ENCODE measurements at regions not wholly inside any gene's neighbourhood (a gene's known extent, or its start where the extent isn't known, plus 50 kb on each side); places are given as distances from the start of the nearest gene placed in this dataset.

DNA sequence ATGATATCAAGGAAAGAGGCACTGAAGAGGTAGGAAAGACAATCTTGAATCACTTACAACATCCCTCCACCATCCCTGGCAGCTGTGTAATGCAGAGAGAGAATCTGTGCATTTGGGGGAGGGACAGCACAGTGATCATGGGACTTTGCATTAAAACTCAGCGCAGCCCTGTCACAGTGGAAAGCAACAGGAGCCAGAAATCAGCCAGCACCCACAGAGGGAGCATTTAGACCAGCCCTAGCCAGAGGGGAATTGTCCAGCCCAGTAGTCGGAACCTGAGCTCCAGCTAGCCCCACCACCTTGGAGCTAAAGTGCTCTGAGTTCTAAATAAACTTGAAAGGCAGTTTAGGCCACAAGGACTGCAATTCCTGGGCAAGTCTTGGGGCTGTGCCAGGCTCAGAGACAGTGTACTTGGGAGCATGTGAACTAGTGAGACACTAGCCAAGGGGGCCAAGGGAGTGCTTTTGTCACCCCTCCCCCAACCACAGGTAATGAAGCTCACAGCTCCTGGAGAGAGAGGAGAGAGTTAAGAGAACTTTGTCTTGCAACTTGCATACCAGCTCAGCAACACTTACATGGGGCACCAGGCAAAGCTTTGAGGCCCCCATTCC, 83.9 kb upstream of the FAM241A start:
- ATAC-seq (no peak), DNase-seq (no peak)
- Histone ChIP-seq H3K27me3 (peaks cover 0 to 1% (median 0%) of the 10 kb centered on the region in 7 donors), H3K4me3 (no peak overlapping the region), H3K27ac (no peak overlapping the region), H3K36me3 (no peaks in the 10 kb centered on the region), H3K9me3 (no peaks in the 10 kb centered on the region), H3K4me1 (no peaks in the 10 kb centered on the region)
- intact Hi-C loops (cut with DNase I), result no loop called here
- TF ChIP-seq, protein P1, sequence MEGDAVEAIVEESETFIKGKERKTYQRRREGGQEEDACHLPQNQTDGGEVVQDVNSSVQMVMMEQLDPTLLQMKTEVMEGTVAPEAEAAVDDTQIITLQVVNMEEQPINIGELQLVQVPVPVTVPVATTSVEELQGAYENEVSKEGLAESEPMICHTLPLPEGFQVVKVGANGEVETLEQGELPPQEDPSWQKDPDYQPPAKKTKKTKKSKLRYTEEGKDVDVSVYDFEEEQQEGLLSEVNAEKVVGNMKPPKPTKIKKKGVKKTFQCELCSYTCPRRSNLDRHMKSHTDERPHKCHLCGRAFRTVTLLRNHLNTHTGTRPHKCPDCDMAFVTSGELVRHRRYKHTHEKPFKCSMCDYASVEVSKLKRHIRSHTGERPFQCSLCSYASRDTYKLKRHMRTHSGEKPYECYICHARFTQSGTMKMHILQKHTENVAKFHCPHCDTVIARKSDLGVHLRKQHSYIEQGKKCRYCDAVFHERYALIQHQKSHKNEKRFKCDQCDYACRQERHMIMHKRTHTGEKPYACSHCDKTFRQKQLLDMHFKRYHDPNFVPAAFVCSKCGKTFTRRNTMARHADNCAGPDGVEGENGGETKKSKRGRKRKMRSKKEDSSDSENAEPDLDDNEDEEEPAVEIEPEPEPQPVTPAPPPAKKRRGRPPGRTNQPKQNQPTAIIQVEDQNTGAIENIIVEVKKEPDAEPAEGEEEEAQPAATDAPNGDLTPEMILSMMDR (IDR thresholded peaks at IDR 0.05), result no peak
- 68 to 71% methylated on average over 2 of the region's 2 CpGs for WGBS, 2 donors

DNA sequence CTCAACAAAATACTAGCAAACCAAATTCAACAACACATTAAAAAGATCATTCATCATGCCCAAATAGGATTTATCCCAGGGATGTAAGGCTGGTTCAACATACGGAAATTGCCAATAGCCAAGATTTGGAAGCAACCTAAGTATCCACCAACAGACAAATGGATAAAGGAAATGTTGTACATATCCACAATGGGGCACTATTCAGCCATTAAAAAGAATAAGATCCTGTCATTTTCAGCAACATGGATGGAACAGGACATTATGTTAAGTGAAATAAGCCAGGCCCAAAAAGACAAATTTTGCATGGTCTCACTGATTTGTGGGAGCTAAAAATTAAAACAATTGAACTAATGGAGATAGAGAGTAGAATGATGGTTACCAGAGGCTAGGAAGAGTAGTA, 82.0 kb upstream of the FAM241A start:
- Histone ChIP-seq H3K4me1 (no peaks in the 10 kb centered on the region), H3K9me3 (no peaks in the 10 kb centered on the region), H3K4me3 (no peak overlapping the region), H3K36me3 (no peaks in the 10 kb centered on the region), H3K27me3 (peaks cover 0 to 4% (median 0%) of the 10 kb centered on the region in 7 donors), H3K27ac (no peak overlapping the region)
- intact Hi-C loops (cut with DNase I), result no loop called here
- DNase-seq (no peak), ATAC-seq (no peak)
- WGBS, 2 donors, result 87 to 92% methylated on average over 1 of the region's 1 CpG
- TF ChIP-seq, protein P1 (IDR thresholded peaks at IDR 0.05), result no peak

DNA sequence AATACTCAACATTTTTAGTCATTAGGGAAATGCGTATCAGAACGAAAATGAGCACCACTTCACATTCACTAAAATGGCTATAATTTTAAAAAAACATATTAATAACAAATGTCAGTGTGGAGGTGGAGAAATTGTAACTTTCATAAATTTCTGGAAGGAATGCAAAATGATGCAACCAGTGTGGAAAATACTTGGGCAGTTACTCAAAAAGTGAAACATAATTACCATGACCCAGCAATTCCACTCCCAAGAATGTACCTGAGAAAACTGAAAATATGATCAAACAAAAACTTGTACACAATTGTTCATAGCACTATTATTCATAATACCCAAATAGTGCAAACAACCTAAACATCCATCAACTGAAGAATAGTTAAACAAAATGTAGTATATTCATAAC, 76.1 kb upstream of the FAM241A start:
- no peak for DNase-seq
- TF ChIP-seq, protein P1 (IDR thresholded peaks at IDR 0.05), result no peak
- H3K36me3 ChIP-seq, result no peaks in the 10 kb centered on the region
- H3K9me3 ChIP-seq, result peaks cover 0 to 19% (median 5%) of the 10 kb centered on the region in 11 donors
- no peak overlapping the region for H3K27ac ChIP-seq
- H3K4me3 ChIP-seq, result no peak overlapping the region
- 90 to 92% methylated on average over 2 of the region's 2 CpGs for WGBS, 2 donors
- ATAC-seq, result no peak
- no peaks in the 10 kb centered on the region for H3K4me1 ChIP-seq
- H3K27me3 ChIP-seq, result peaks cover 0 to 4% (median 0%) of the 10 kb centered on the region in 7 donors
- intact Hi-C loops (cut with DNase I), result no loop called here

DNA sequence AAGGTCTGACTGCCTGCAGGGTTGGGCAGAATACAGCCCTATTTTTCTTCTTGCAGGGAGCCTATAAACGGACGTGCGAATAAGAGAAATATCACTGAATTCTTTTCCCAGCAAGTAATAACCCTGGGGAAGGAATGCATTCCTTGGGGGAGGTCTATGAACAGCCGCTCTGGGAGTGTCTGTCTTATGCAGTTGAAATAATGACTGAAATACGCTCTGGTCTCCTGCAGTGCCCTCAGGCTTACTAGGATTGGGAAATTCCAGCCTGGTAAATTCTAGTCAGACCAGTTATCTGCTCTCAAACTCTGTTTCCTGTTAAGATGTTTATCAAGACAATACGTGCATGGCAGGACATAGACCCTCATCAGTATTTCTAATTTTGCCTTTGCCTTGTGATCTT, 72.1 kb upstream of the FAM241A start:
- Histone ChIP-seq H3K4me3 (no peak overlapping the region), H3K9me3 (peaks cover 0 to 22% (median 5%) of the 10 kb centered on the region in 11 donors), H3K27ac (no peak overlapping the region), H3K36me3 (no peaks in the 10 kb centered on the region), H3K4me1 (no peaks in the 10 kb centered on the region), H3K27me3 (no peaks in the 10 kb centered on the region)
- WGBS, 2 donors, result 81 to 89% methylated on average over 6 of the region's 6 CpGs
- DNase-seq (no peak), ATAC-seq (no peak)
- intact Hi-C loops (cut with DNase I), result no loop called here
- TF ChIP-seq, protein P1 (IDR thresholded peaks at IDR 0.05), result no peak
